Transverse colon (tissue), 4 donors: ENCODE measurements at regions not wholly inside any gene's neighbourhood (a gene's known extent, or its start where the extent isn't known, plus 50 kb on each side); places are given as distances from the start of the nearest gene placed in this dataset.

Experiments
- POLR2A ChIP-seq: fragments of 450-650 bp; IDR thresholded peaks from one replicate; pipeline ENCODE4 v1.6.1; 2016; ENCODE audit warnings: antibody characterized with exemption, mild to moderate bottlenecking, moderate library complexity
- POLR2AphosphoS5 ChIP-seq, 3 donors: sonication (generic); formaldehyde crosslinking; IDR thresholded peaks; one replicate each; pipeline ENCODE4 v1.6.1; 2016; ENCODE audit warnings: antibody characterized with exemption in 3 of 3
- TF ChIP-seq, protein P1 (sequence below), 5 experiments: fragments of 200-600 bp in 3 of 5; fragments of 450-650 bp in 2 of 5; sonication (generic) in 3 of 5; IDR thresholded peaks; 1 replicate in 2 of 5; 2 replicates in 3 of 5; pipeline ENCODE4 v1.5.1; 2016 to 2017; ENCODE audit warnings: antibody characterized with exemption in 5 of 5, inconsistent platforms in 3 of 5, mild to moderate bottlenecking in 2 of 5, moderate library complexity in 1 of 5

DNA sequence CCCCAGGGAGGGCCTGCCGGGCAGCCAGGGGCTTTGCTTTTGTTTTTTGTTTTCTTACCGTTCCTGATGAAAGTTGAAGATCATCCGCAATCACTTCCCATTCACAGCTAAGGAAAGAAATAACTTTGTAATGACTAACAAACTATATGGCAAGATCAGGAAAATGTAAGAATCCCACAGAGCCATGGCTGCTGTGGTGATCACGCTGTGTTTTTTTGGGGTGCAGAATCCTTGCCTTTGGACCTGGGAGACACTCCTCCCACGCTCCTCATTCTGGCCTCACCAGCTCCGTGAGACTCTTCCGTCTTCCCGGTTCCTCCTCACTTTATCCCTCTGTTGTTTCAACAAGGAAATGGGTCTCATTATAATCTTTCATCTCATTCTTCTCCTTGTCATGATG is 443.0 kb upstream of the MGMT start:
- TF ChIP-seq, protein P1, sequence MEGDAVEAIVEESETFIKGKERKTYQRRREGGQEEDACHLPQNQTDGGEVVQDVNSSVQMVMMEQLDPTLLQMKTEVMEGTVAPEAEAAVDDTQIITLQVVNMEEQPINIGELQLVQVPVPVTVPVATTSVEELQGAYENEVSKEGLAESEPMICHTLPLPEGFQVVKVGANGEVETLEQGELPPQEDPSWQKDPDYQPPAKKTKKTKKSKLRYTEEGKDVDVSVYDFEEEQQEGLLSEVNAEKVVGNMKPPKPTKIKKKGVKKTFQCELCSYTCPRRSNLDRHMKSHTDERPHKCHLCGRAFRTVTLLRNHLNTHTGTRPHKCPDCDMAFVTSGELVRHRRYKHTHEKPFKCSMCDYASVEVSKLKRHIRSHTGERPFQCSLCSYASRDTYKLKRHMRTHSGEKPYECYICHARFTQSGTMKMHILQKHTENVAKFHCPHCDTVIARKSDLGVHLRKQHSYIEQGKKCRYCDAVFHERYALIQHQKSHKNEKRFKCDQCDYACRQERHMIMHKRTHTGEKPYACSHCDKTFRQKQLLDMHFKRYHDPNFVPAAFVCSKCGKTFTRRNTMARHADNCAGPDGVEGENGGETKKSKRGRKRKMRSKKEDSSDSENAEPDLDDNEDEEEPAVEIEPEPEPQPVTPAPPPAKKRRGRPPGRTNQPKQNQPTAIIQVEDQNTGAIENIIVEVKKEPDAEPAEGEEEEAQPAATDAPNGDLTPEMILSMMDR (IDR thresholded peaks at IDR 0.05), result no peak
- TF ChIP-seq POLR2A (no peak), POLR2AphosphoS5 (IDR thresholded peaks at IDR 0.05) (no peak)
